ENCODE measurements at regions not wholly inside any gene's neighbourhood (a gene's known extent, or its start where the extent isn't known, plus 50 kb on each side); places are given as distances from the start of the nearest gene placed in this dataset.

GRCh38 chr5:174198541-174198940, 153.0 kb downstream of the NSG2 start:
- TF ChIP-seq CTCF (IDR thresholded peaks at IDR 0.05; ENCODE audit: low read depth, low read length) = no peak
- no peak overlapping the region for H3K4me3 ChIP-seq (replicated peaks in 1 of 2; ENCODE audit: low read depth in 2 of 2, low read length in 2 of 2)
- no peak for DNase-seq (ENCODE audit: low read depth in 2 of 2)

GRCh38 chr5:174202996-174203395, 157.5 kb downstream of the NSG2 start:
- H3K4me3 ChIP-seq (replicated peaks in 1 of 2; ENCODE audit: low read depth in 2 of 2, low read length in 2 of 2) = no peak overlapping the region
- no peak for DNase-seq (ENCODE audit: low read depth in 2 of 2)
- no peak for TF ChIP-seq CTCF (IDR thresholded peaks at IDR 0.05; ENCODE audit: low read depth, low read length)

- TF ChIP-seq CTCF (IDR thresholded peaks at IDR 0.05; ENCODE audit: low read depth, low read length) = no peak
- H3K4me3 ChIP-seq (replicated peaks in 1 of 2; ENCODE audit: low read depth in 2 of 2, low read length in 2 of 2) = no peak overlapping the region
- DNase-seq (ENCODE audit: low read depth in 2 of 2) = no peak
These were observed 159.2 kb downstream of the NSG2 start for GRCh38 chr5:174204535-174205313.

- no peak for DNase-seq (ENCODE audit: low read depth in 2 of 2)
- TF ChIP-seq CTCF (IDR thresholded peaks at IDR 0.05; ENCODE audit: low read depth, low read length) = no peak
- H3K4me3 ChIP-seq (replicated peaks in 1 of 2; ENCODE audit: low read depth in 2 of 2, low read length in 2 of 2) = no peak overlapping the region
These were observed 160.4 kb downstream of the NSG2 start for GRCh38 chr5:174205939-174206338.

GRCh38 chr5:174210596-174211276, 165.2 kb downstream of the NSG2 start:
- no peak overlapping the region for H3K4me3 ChIP-seq (replicated peaks in 1 of 2; ENCODE audit: low read depth in 2 of 2, low read length in 2 of 2)
- no peak for DNase-seq (ENCODE audit: low read depth in 2 of 2)
- TF ChIP-seq CTCF (IDR thresholded peaks at IDR 0.05; ENCODE audit: low read depth, low read length) = no peak

DNA sequence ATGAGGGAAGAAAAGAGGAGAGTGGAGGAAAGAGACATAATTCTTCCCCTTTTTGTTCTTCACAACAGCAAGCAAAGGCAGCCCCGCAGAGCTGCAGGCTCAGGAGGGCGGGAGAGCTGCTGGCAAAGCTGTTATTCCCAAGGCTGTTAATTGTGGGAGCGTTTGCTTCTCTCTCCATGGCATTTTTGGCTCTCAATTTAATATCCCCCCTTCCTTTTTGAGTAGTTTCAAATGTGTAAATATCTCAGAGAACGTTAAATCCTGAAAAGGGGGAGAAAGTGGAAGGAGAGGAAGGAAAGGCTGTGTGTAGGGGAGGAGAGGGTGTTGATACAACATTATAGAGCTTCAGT, 165.7 kb downstream of the NSG2 start:
- no peak for DNase-seq (ENCODE audit: low read depth in 2 of 2)
- TF ChIP-seq CTCF (IDR thresholded peaks at IDR 0.05; ENCODE audit: low read depth, low read length) = no peak
- H3K4me3 ChIP-seq (replicated peaks in 1 of 2; ENCODE audit: low read depth in 2 of 2, low read length in 2 of 2) = no peak overlapping the region

All from cardiac fibroblast (primary cell).